Activated CD8-positive, alpha-beta memory T cell treated with anti-CD3 and anti-CD28 coated beads, Interleukin-2, amount 50 U/mL, for 1 hour (primary cell): ENCODE measurements at regions not wholly inside any gene's neighbourhood (a gene's known extent, or its start where the extent isn't known, plus 50 kb on each side); places are given as distances from the start of the nearest gene placed in this dataset.
A peak's percentile ranks its signal among the peaks of the same experiment; 100 is the strongest.
"Not testable (repeated sequence)": the region's sequence is repeated elsewhere in the genome, so short reads cannot be mapped to it uniquely, and the experiment has no call there.

ENCODE experiments used
- DNase-seq: peaks from one replicate; pipeline ENCODE4 v3.0.0-alpha.2; 2020; ENCODE audit errors: extremely low read depth

DNA sequence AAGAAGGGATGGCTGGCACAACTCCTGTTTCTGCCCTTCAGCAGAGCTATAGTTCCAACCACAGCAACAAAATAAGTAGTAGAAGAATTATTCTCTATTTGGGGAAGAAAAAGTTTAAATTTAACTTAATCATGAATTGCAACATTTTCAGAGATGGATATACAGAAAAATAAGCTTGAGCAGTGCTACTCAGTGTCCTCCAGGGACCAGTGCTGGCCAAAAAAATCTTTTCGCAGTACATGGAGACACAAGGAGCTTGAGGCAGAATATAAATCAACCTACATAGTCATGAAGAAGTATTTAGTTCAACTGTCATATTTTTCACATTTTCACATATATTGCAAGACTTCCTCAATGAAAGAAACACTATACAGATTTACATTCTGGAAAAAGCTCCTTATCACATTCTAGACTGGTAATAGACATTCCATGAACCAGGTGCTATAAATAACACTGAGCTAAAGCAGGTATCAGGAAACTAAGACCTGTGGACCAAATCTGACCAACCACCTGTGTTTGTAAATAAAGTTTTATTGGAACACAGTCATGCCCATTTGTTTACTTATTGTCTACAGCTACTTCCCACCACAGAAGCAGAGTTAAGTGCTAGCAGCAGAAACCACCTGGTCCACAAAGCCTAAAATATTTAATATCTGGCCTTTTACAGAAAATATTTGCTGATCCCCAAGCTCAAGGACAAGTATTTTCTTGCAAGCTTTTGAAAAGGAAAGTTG lies 101.9 kb downstream of the RGS21 start:
- DNase-seq: no peak

DNA sequence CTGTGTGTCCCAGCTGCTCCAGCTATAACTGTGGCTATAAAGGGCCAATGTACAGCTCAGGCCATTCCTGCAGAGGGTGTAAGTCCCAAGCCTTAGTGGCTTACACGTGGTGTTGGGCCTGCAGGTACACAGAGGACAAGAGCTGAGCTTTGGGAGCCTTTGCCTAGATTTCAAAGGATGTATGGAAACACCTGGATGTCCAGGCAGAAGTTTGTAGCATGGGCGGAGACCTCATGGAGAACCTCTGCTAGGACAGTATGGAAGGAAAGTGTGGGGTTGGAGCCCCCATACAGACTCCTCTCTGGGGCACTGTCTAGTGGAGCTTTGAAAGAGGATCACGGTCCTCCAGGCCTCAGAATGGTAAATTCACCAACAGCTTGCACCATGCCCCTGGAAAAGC lies 113.9 kb downstream of the RGS21 start:
- DNase-seq: no peak

DNA sequence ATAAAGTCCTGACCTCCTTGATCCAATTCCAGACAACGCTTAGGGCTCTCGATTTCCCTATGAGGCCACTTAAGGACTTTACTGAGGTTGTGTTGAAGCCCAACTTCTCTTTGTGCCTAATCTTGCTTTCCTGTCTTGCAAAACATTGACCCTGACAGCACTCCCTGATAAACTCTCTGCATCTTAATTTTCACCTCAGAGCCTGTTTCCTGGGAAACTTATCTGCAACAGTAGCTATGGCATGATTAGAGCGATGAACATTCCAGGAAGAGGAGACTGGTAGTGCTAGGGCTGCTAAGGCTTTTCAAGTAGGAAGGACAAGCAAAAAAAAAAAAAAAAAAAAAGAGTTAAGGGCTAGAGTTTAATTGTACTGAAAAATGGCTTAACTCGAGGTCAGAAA lies 118.9 kb downstream of the RGS21 start:
- no peak for DNase-seq

DNA sequence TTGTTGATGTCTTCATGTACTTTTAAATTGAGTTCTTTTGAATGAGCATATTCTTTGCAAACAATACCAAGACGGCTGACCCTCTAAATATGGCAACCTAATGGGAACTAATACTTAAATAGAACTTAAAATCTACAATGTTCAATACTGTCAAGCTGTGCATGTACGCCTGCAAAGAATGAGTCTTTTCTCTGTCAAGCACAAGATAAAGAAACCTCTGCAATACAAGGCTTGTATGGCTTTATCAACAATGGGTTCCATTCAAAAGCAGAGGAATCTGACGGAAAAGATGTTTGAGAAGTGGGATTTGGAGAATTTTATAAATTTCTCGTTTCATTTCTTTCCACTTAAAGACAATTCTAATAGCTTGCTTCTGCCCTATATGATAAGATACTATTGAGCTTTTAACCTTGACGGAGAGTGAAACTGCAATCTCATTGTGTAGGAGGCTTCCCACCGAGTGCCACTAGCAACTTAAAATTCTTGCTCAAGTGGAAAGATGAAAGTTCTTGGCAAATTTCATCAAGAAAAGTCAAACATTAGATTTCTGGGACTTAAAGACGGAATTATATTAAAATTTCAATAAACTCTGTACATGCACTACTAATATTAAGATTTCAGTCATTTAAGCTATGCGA lies 119.8 kb downstream of the RGS21 start:
- DNase-seq: no peak

DNA sequence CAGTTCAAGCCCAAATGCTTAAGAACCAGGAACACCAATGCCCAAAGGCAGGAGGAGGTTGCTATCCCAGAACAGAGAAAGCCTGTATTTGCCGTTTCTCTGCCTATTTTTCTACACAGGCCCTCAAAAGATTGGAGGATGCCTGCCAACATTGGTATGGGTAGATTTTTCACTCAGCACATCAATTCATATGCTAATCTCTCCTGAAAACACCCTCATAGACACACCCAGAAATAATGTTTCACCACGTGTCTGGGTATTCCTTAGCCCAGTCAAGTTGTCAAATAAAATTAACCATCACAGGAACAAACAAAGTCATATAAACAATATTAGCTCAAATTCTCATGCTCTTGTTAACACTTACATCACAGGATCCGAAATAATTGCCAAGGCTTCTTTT lies 121.9 kb downstream of the RGS21 start:
- no peak for DNase-seq

DNA sequence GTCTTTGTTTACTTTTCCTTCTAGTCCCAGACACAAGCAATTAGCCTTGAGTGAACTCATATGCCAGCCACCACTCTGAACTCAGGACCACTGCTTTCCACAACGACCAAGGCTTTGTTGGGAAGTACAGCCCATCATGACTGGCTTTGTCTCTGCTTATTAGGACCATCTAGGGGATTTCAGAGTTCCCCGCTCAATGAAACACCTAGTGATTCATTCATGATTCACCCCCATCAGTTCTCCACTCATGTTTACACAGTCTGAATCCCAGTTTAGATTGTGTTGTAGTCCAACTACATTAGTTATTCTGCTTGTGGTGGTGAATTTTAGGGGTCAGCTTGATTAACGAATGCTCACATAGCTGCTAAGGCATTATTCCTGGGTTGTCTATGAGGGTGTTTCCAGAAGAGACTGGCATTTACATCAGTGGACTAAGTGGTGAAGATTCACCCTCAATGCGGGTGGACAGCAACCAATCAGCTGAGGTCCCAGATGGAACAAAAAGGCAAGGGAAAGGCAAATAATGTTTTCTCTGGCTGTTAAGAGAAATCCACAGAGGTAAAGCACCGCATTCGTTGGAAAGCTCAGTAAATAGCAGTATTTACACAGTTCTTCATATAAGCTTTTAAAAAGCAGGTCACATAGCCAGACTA lies 122.7 kb downstream of the RGS21 start:
- DNase-seq: no peak

DNA sequence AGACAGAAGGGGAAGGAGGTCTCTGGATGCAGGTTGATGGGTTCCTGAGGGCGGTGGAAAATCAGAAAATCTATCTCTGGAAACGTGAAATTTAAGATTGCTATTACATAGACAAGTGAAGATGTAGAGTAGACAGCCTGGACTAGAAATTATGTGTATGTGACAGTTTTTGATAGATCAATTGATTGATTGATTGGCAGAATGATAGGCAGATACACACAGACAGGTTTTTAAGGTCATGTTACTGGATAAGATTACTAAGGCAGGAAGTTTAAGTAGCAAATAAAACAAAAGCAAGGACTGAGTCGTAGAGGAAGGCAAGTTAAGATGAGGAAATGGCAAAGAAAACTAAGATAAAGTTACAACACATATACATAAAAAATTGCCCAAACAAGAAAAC lies 124.7 kb downstream of the RGS21 start:
- no peak for DNase-seq

DNA sequence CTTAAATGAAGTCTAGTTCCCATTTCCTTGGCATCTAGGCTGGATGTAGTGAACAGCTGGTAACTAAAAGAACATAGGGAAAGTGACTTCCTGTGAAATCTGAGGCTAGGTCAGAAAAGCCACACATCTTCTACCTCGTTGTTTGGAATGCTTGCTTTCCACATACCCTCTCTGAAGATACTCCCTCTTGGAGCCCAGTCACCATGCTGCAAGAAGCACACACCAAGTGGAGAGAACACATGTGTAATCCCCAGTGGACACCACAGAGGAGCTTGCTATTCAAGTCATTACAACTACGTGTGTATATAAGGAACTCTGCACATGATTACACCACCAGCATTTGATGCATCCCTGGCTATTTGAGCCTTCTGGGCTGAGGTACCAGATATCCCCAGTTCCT lies 125.9 kb downstream of the RGS21 start:
- no peak for DNase-seq

DNA sequence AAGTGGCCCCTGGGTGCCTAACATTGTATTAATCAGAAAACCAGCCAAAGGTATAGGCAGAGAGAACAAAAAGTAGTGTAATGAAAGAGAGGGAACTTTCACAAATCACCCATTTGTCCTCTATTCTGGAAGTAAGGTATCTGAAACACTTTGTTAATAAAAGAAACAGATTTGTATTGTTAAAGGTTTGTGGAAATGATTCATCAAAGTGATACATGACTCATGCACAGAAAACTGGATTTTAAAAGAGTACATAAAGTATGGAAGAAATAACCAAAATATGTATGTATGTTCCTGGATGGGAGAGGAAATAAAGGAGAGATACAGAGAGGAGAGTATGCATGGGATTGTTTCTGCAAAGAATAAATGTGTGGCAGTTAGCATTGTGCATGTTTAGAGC lies 126.8 kb downstream of the RGS21 start:
- no peak for DNase-seq

DNA sequence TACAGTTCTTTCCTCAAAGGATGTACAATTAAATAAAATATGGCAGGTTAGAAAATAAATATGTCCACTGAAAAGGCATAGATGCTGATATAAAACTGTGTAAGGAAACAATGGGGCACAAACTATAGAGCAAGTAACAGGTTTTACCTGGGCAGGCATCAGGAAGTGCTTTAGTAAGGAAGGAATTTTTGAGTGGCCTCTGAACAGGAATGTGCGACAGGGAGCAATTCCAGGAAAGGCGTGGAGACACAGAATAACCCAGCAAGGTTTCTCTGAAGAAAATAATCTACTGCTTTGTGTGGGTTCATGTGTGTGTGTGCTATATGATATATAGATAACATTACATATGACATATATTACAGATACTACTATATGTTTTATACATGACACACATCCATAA lies 128.4 kb downstream of the RGS21 start:
- no peak for DNase-seq

DNA sequence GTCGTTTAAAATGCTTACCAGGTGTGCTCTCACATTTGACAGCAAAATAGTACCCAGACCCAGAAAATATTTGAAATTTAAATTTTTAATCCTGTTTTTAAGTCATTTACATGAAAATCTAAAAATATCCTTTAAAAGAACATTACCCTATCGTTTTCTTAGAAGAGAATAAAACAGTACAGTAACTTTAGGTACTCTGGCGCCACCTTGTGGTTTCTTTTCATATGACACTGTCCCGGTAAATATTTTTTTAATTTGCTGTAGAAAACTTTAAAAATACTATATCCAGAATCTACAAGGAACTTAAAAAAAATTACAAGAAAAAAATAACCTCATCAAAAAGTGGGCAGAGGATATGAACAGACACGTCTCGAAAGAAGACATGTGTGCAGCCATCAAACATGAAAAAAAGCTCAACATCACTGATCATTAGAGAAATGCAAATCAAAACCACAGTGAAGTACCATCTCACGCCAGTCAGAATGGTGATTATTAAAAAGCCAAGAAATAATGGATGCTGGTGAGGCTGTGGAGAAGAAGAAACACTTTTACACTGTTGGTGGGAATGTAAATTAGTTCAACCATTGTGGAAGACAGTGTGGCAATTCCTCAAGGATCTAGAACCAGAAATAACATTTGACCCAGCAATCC lies 129.2 kb downstream of the RGS21 start:
- DNase-seq: peak; percentile 9

DNA sequence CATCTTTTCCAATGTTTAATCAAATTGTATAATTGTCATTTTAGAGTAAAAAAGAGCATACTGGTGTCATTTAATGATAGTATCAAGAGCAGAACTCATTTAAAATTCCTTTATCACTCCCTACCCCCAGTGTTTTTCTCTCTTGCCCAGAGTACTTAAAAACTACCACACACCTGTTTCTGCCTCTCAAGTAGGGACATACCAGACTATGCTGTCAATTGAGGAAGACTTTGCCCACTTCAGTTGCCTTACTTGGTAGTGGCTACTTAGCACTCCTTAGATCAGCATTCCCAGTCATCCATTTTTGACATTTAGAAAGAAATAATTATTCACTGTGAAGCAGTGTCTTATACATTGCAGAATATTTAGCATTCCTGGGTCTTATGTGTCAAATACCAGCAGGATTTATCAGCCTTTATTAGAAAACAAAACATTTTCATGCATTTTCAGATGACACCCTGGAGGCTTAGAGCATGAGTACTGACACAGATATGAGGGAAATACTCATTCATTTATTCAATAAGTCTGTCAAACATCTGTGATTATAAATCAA lies 127.5 kb upstream of the RGS1 start:
- DNase-seq: no peak

DNA sequence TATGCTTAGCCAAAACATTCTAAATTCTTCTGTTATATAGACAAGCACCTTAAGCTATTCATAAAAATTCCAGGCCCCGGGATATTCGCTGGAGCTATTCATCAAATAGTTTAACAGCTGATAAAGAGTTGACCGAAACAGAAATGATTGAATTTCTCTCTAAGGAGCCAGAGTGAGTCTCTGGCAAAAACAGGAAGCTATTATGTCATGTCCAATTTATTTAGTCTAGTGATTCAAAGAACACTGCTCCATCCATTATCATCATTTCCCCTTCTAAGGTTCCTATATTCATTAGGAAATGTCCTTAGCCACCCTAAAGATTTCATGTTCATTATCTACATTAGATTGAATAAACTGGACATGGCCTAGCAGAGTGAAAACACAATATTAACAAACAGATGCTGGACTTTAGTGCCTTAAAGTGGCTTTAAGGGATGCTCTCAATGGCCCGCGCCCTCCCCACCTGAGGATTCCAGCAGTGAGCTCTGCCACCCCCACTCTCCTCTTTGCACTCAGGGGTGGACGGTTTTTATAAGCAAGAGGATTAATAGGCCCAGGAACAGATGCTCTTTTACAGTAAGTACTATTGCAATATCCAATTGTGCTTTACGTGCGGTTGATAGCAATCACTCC lies 122.1 kb upstream of the RGS1 start:
- no peak for DNase-seq

DNA sequence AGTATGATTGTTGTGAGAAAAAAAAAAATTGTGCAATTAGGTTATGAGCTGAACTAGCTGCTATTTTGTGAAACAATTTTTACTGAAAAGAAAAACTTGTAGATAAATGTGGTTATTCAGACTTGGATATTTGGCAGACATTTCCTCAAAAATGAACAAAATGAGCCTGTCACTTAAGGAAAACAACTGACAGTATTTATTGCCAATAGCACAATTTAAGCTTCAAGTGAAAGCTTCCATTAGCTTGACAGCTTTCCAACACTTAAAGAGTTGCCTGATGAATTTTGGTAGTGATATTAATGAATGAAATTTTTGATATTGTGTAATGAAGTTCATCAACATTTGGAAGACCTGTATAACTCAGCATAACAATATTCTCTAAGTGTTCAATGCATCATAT lies 116.1 kb upstream of the RGS1 start:
- DNase-seq: no peak

DNA sequence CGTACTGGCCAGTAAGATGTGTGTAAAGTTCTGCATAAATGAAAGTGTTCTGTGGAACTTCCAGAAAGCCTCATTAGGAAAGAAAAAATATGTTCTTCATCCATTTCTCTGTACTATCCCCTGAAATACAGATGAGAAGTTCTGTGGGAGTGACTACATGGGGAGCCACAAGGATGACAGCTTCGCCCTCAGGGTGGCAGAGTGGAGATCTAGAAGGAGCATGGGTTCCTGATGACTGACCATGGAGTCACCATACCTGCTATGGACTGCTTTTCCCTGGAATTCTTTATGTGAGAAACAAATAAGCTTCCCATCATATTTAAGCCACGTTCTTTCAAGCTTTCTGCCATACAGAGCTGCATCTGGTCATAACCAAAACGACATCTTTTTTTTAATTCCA lies 113.9 kb upstream of the RGS1 start:
- no peak for DNase-seq

DNA sequence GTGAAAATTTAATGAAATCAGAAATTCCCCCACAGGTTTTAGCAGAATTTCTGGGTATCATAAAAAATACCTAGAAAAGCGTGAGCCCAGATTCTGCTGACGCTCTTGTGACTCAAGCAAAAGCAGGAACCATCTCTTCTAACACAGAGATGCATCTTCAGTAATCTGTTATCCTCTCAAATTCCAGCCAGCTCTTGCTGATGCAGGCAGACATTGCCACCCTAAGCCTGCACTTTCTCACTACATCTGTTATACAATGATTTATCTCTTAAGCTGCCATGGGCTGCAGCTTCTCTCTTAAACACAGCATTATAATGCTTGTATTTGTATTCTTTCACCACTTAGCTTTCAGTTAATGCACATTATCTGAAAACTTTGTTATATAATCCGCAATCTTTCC lies 113.0 kb upstream of the RGS1 start:
- DNase-seq: no peak

DNA sequence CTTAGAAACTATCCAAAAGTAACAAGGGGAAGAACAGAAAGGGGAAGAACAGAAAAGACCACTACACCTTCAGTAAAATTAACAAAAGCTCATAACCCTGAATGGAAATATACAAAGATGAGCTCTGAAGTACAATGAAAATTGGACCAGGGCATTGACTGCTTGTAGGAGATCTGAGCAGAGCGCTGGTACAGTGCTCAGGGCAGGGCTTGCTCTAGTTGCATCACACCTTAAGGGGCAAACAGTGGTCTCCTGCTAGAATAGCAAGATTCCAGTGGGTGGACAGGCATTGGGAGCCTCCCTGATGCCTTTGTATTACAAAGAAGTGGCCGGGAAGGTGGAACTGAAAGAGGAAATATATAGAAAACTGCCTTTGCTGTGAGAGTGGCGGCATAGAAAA lies 111.9 kb upstream of the RGS1 start:
- DNase-seq: no peak

DNA sequence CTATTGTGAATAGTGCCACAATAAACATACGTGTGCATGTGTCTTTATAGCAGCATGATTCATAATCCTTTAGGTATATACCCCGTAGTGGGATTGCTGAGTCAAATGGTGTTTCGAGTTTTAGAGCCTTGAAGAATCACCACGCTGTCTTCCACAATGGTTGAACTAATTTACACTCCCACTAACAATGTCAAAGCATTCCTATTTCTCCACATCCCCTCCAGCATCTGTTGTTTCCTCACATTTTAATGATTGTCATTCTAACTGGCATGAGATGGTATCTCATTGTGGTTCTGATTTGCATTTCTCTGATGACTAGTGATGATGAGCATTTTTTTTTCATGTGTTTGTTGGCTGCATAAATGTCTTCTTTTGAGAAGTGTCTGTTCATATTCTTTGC lies 110.4 kb upstream of the RGS1 start:
- not testable (repeated sequence) for DNase-seq

DNA sequence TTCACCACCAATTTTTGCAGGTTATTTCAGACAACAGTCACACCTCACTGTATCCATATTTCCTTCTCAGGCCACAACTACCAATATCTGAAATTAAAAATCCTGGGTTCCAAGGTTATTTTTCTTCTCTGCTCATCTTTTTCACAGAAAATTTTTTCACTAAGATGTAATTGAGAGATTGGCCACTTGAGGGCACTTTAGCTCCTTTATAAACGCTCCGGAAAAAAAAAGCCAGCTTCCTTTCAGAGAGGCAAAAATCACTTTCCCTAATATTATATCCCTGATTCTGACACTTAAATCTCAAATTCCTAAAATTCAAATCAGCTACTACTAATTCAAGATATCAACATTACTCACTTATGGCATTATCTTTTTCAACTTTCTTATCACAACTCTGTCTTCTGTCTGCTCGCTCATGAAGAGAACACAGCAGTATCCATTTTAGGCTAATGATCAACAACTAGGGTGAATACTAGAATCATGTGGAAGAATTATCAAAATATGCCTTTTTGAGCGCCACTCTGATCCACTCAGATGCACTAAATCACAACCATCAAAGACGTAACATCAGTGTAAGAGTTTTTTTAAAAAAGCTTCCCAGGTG lies 101.4 kb upstream of the RGS1 start:
- DNase-seq: no peak

DNA sequence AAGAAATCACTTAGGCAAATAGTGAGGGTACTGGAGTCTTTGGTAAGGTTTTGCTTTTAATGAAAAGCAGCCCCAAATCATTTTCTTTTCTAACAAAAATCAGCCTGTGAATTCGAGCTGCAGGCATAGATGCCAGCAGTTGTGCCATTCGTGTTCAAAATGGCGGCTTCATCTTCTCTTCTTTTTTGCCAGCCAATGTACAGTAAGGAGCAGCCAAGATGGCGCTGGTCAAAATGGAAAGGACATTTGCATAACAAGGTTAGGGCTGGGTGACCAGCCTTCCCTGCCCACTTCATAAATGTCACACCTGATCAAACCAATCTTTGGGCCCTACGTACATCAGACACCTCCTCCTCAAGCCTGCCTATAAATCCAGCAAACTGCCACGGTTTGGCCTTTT lies 100.2 kb upstream of the RGS1 start:
- no peak for DNase-seq

DNA sequence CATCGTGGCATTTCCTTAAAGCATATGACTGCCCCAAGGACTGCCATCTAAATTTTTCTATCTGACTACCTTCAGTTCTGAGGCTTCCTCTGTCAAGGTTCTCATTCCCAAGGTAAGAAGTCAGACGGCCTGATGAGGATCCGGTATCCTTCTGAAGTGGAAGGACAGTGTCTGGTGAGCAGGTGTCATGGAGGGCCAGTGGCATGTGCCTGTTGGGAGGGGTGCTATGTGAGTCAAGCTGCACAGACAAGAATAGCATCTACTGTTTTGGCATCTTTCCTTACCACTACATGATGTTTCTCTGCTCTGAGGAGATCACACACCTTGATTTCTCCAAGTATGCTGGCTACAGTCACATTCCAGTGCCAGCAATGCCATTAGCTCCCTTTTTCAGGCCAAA lies 99.6 kb upstream of the RGS1 start:
- no peak for DNase-seq
